Endodermal cell (in vitro differentiated cells): ENCODE measurements at regions not wholly inside any gene's neighbourhood (a gene's known extent, or its start where the extent isn't known, plus 50 kb on each side); places are given as distances from the start of the nearest gene placed in this dataset.

Experiments
- DNase-seq: peaks from one replicate; pipeline ENCODE4 v3.0.0-alpha.2; 2017
- H3K27ac ChIP-seq: 2 replicates; pipeline ENCODE4 v1.5.1; 2013; ENCODE audit warnings: mild to moderate bottlenecking, low read depth, low read length, moderate library complexity
- H3K27me3 ChIP-seq: 2 replicates; pipeline ENCODE4 v1.6.1; 2013; ENCODE audit warnings: mild to moderate bottlenecking, low read length, moderate library complexity; ENCODE audit not compliant: insufficient read depth, control insufficient read depth, poor library complexity, severe bottlenecking
- H3K36me3 ChIP-seq: 2 replicates; pipeline ENCODE4 v1.7.0; 2013; ENCODE audit warnings: mild to moderate bottlenecking, low read length, moderate library complexity; ENCODE audit not compliant: control insufficient read depth, insufficient read depth
- H3K4me1 ChIP-seq: one replicate; pipeline ENCODE4 v1.7.0; 2013; ENCODE audit warnings: low read length; ENCODE audit not compliant: control insufficient read depth, insufficient read depth
- H3K4me3 ChIP-seq: 2 replicates; pipeline ENCODE4 v1.5.1; 2013; ENCODE audit warnings: mild to moderate bottlenecking, low read length, moderate library complexity
- H3K9ac ChIP-seq: 2 replicates; pipeline ENCODE4 v1.6.1; 2013; ENCODE audit warnings: mild to moderate bottlenecking, low read length, moderate library complexity; ENCODE audit not compliant: poor library complexity, severe bottlenecking; ENCODE audit errors: extremely low read depth
- H3K9me3 ChIP-seq: 2 replicates; pipeline ENCODE4 v1.6.1; 2013; ENCODE audit warnings: mild to moderate bottlenecking, low read length, moderate library complexity; ENCODE audit not compliant: control insufficient read depth
- H3K27ac Mint-ChIP-seq: 2 replicates; pipeline ENCODE4 v1.8.0; 2020; ENCODE audit warnings: mixed read lengths
- H3K27me3 Mint-ChIP-seq: 2 replicates; pipeline ENCODE4 v1.8.0; 2021; ENCODE audit warnings: mild to moderate bottlenecking, mixed read lengths; ENCODE audit not compliant: insufficient read depth
- H3K36me3 Mint-ChIP-seq: 2 replicates; pipeline ENCODE4 v1.8.0; 2020; ENCODE audit warnings: low read depth, mixed read lengths
- H3K4me1 Mint-ChIP-seq: 2 replicates; pipeline ENCODE4 v1.8.0; 2020; ENCODE audit warnings: mixed read lengths
- H3K4me3 Mint-ChIP-seq: 2 replicates; pipeline ENCODE4 v1.8.0; 2020; ENCODE audit warnings: mild to moderate bottlenecking, moderate library complexity, mixed read lengths
- H3K9me3 Mint-ChIP-seq: 2 replicates; pipeline ENCODE4 v1.8.0; 2020; ENCODE audit warnings: mild to moderate bottlenecking, mixed read lengths
- CTCF ChIP-seq: fragments of 200-600 bp; sonication (generic); conservative IDR thresholded peaks from 2 replicates; pipeline ENCODE4 v1.5.0; 2021; ENCODE audit warnings: antibody characterized with exemption, mild to moderate bottlenecking
- WGBS, 2 experiments: methylation state at CpG; one replicate each; pipeline versions ENCODE4 v1.1.5 to v1.1.7; 2013; ENCODE audit warnings: missing lambda C conversion rate in 2 of 2, mixed read lengths in 1 of 2; ENCODE audit not compliant: insufficient coverage in 1 of 2, insufficient read length in 1 of 2; 5-methylcytosine and 5-hydroxymethylcytosine counted together

- H3K4me1 Mint-ChIP-seq, result peaks cover 8% of the 10 kb centered on the region
- H3K4me3 Mint-ChIP-seq, result no peak overlapping the region
- H3K27me3 ChIP-seq, result no peaks in the 10 kb centered on the region
- no peak overlapping the region for H3K27ac Mint-ChIP-seq
- H3K4me1 ChIP-seq, result no peaks in the 10 kb centered on the region
- no peaks in the 10 kb centered on the region for H3K27me3 Mint-ChIP-seq
- 80 to 87% methylated on average over 1 to 4 of the region's 4 CpGs for WGBS, 2 experiments
- H3K9me3 ChIP-seq, result peaks cover 5% of the 10 kb centered on the region
- no peak overlapping the region for H3K4me3 ChIP-seq
- peaks cover under 1% of the 10 kb centered on the region for H3K9me3 Mint-ChIP-seq
- no peak overlapping the region for H3K9ac ChIP-seq
- H3K27ac ChIP-seq, result no peak overlapping the region
- no peak for DNase-seq
- no peaks in the 10 kb centered on the region for H3K36me3 ChIP-seq
- H3K36me3 Mint-ChIP-seq, result no peaks in the 10 kb centered on the region
- TF ChIP-seq CTCF, result no peak
Observed at GRCh38 chr7:68601826-68602225, 996.4 kb upstream of the AUTS2 start.

GRCh38 chr7:68604541-68604940, 993.7 kb upstream of the AUTS2 start:
- H3K4me3 ChIP-seq, result no peak overlapping the region
- Mint-ChIP-seq H3K9me3 (peaks cover 23% of the 10 kb centered on the region), H3K36me3 (no peaks in the 10 kb centered on the region), H3K27ac (no peak overlapping the region), H3K4me1 (no peaks in the 10 kb centered on the region), H3K27me3 (no peaks in the 10 kb centered on the region), H3K4me3 (no peak overlapping the region)
- no peak overlapping the region for H3K9ac ChIP-seq
- no peaks in the 10 kb centered on the region for H3K27me3 ChIP-seq
- peaks cover 26% of the 10 kb centered on the region for H3K9me3 ChIP-seq
- H3K4me1 ChIP-seq, result no peaks in the 10 kb centered on the region
- WGBS, 2 experiments, result 96 to 100% methylated on average over 1 of the region's 1 CpG
- no peaks in the 10 kb centered on the region for H3K36me3 ChIP-seq
- no peak for DNase-seq
- H3K27ac ChIP-seq, result no peak overlapping the region
- no peak for TF ChIP-seq CTCF

GRCh38 chr7:68610701-68611100, 987.6 kb upstream of the AUTS2 start:
- Histone ChIP-seq H3K9ac (no peak overlapping the region), H3K27ac (no peak overlapping the region), H3K4me1 (no peaks in the 10 kb centered on the region), H3K4me3 (no peak overlapping the region), H3K9me3 (peaks cover 46% of the 10 kb centered on the region), H3K27me3 (no peaks in the 10 kb centered on the region), H3K36me3 (no peaks in the 10 kb centered on the region)
- Mint-ChIP-seq H3K27ac (no peak overlapping the region), H3K36me3 (peaks cover 6% of the 10 kb centered on the region), H3K9me3 (peaks cover 45% of the 10 kb centered on the region), H3K27me3 (no peaks in the 10 kb centered on the region), H3K4me3 (no peak overlapping the region), H3K4me1 (peaks cover 30% of the 10 kb centered on the region)
- TF ChIP-seq CTCF, result no peak
- whole genome bisulfite sequencing, 2 experiments, result 92 to 100% methylated on average over 1 of the region's 1 CpG
- DNase-seq, result no peak
